ENCODE measurements at regions not wholly inside any gene's neighbourhood (a gene's known extent, or its start where the extent isn't known, plus 50 kb on each side); places are given as distances from the start of the nearest gene placed in this dataset.

DNA sequence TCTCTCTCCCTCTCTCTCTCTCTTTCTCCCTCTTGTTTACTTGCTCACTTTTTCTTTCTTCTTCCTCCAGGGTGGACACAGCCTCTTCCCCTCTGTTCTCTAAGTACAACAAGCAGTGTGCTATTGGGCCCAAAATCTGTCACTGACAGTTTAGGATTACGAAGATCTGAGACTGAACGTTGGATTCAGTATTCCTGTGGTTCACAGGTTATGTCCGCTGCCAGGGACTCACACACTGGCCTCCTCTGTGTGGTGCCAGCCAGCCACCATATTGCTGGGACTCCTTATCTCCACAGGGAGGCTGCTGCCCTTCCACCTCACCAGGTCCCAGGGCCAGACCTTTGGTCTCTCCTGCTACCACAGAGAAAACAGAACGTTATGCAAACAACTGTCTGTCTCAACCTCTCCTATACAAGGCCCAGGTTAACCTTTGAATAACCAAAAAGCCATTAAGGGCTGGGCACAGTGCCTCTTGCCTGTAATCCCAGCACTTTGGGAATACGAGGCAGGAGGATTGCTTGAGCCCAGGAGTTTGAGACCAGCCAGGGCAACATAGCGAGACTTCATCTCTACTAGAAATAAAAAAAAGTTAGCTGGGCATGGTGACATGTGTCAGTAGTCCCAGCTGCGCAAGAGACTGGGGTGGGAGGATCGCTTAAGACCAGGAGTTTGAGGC, 171.9 kb upstream of the RAB4A start (continued):
- TF ChIP-seq REST (IDR thresholded peaks at IDR 0.05; ENCODE audit: borderline replicate concordance in 1 of 2, low read depth in 1 of 2, low read length in 2 of 2) (peak in 1 of 2 experiments; percentile 44; a peak in 1 of 4 replicates), ZNF558 (CRISPR knock-in tag; IDR thresholded peaks at IDR 0.05; ENCODE audit: borderline replicate concordance) (no peak), JUND (CRISPR knock-in tag; IDR thresholded peaks at IDR 0.05) (peak; percentile 65; the same call in 1 of the 2 replicates), ZSCAN21 (CRISPR knock-in tag; IDR thresholded peaks at IDR 0.05; ENCODE audit: borderline replicate concordance) (no peak), ADNP (CRISPR knock-in tag; IDR thresholded peaks at IDR 0.05) (peak; percentile 88), GZF1 (CRISPR knock-in tag; IDR thresholded peaks at IDR 0.05) (no peak), ARNT (IDR thresholded peaks at IDR 0.05) (no peak), SKI (IDR thresholded peaks at IDR 0.05; ENCODE audit: partially characterized antibody) (peak; percentile 77), ZBTB40 (IDR thresholded peaks at IDR 0.05) (no peak), ZBTB40 (CRISPR knock-in tag; IDR thresholded peaks at IDR 0.05) (peak; percentile 63; the same call in 1 of the 2 replicates), KDM3A (CRISPR knock-in tag; IDR thresholded peaks at IDR 0.05; ENCODE audit: low read depth) (peak; percentile 61; the same call in 1 of the 2 replicates), NCOA1 (CRISPR knock-in tag; IDR thresholded peaks at IDR 0.05) (no peak), MED8 (CRISPR knock-in tag; IDR thresholded peaks at IDR 0.05; ENCODE audit: insufficient replicate concordance) (no peak), SPEN (CRISPR knock-in tag; IDR thresholded peaks at IDR 0.05; ENCODE audit: low read depth) (peak; percentile 74; the same call in 1 of the 2 replicates), IKZF4 (CRISPR knock-in tag; IDR thresholded peaks at IDR 0.05; ENCODE audit: borderline replicate concordance, low read depth, not compliant biosample characterization) (no peak), BCL3 (CRISPR knock-in tag; IDR thresholded peaks at IDR 0.05) (no peak)

All from HepG2 (cell line).